HFFc6 (cell line): ENCODE measurements at regions not wholly inside any gene's neighbourhood (a gene's known extent, or its start where the extent isn't known, plus 50 kb on each side); places are given as distances from the start of the nearest gene placed in this dataset.

ENCODE experiments used
- DNase-seq: peaks from one replicate; pipeline ENCODE4 v3.0.0-alpha.2; 2018
- H3K27ac Mint-ChIP-seq: 2 replicates; pipeline ENCODE4 v1.8.0; 2020; ENCODE audit warnings: mild to moderate bottlenecking, mixed read lengths
- H3K27me3 Mint-ChIP-seq: 2 replicates; pipeline ENCODE4 v1.8.0; 2021; ENCODE audit warnings: mild to moderate bottlenecking, moderate library complexity, mixed read lengths; ENCODE audit not compliant: insufficient read depth
- H3K36me3 Mint-ChIP-seq: 2 replicates; pipeline ENCODE4 v1.8.0; 2021; ENCODE audit warnings: low read depth, mixed read lengths
- H3K4me1 Mint-ChIP-seq: 2 replicates; pipeline ENCODE4 v1.8.0; 2020; ENCODE audit warnings: low read depth, mixed read lengths
- H3K4me3 Mint-ChIP-seq: 2 replicates; pipeline ENCODE4 v1.8.0; 2020; ENCODE audit warnings: mild to moderate bottlenecking, moderate library complexity, mixed read lengths
- H3K9me3 Mint-ChIP-seq: 2 replicates; pipeline ENCODE4 v1.8.0; 2020; ENCODE audit warnings: mild to moderate bottlenecking, mixed read lengths
- CTCF ChIP-seq: fragments of 200-600 bp; sonication (generic); IDR thresholded peaks from 2 replicates; pipeline ENCODE4 v1.5.0; 2021; ENCODE audit warnings: antibody characterized with exemption, mild to moderate bottlenecking

- H3K4me3 Mint-ChIP-seq: no peak overlapping the region
- peaks cover 47% of the 10 kb centered on the region for H3K9me3 Mint-ChIP-seq
- no peaks in the 10 kb centered on the region for H3K4me1 Mint-ChIP-seq
- no peak overlapping the region for H3K27ac Mint-ChIP-seq
- H3K36me3 Mint-ChIP-seq: peaks cover 8% of the 10 kb centered on the region; the same call in 1 of the 2 replicates
- DNase-seq: no peak
- H3K27me3 Mint-ChIP-seq: no peaks in the 10 kb centered on the region
- TF ChIP-seq CTCF: no peak
Measured at GRCh38 chr6:167643223-167643622, 183.5 kb upstream of the AFDN start.

GRCh38 chr6:167643716-167644115 lies 183.0 kb upstream of the AFDN start:
- Mint-ChIP-seq H3K9me3 (peaks cover 48% of the 10 kb centered on the region), H3K36me3 (peaks cover 8% of the 10 kb centered on the region; the same call in 1 of the 2 replicates), H3K27ac (no peak overlapping the region), H3K27me3 (no peaks in the 10 kb centered on the region), H3K4me3 (no peak overlapping the region), H3K4me1 (no peaks in the 10 kb centered on the region)
- no peak for TF ChIP-seq CTCF
- no peak for DNase-seq

GRCh38 chr6:167644412-167645132 lies 182.1 kb upstream of the AFDN start:
- H3K4me3 Mint-ChIP-seq: no peak overlapping the region
- H3K27ac Mint-ChIP-seq: no peak overlapping the region
- H3K4me1 Mint-ChIP-seq: no peaks in the 10 kb centered on the region
- peaks cover 8% of the 10 kb centered on the region; the same call in 1 of the 2 replicates for H3K36me3 Mint-ChIP-seq
- H3K9me3 Mint-ChIP-seq: peaks cover 56% of the 10 kb centered on the region
- DNase-seq: no peak
- no peaks in the 10 kb centered on the region for H3K27me3 Mint-ChIP-seq
- no peak for TF ChIP-seq CTCF

- Mint-ChIP-seq H3K27ac (no peak overlapping the region), H3K36me3 (peaks cover 8% of the 10 kb centered on the region; the same call in 1 of the 2 replicates), H3K4me1 (no peaks in the 10 kb centered on the region), H3K27me3 (no peaks in the 10 kb centered on the region), H3K9me3 (peaks cover 59% of the 10 kb centered on the region), H3K4me3 (no peak overlapping the region)
- no peak for TF ChIP-seq CTCF
- DNase-seq: no peak
Measured at GRCh38 chr6:167645368-167645767, 181.3 kb upstream of the AFDN start.

- H3K4me3 Mint-ChIP-seq: no peak overlapping the region
- no peaks in the 10 kb centered on the region for H3K36me3 Mint-ChIP-seq
- no peak overlapping the region for H3K27ac Mint-ChIP-seq
- no peak for DNase-seq
- no peaks in the 10 kb centered on the region for H3K4me1 Mint-ChIP-seq
- TF ChIP-seq CTCF: no peak
- H3K27me3 Mint-ChIP-seq: no peaks in the 10 kb centered on the region
- H3K9me3 Mint-ChIP-seq: peaks cover 49% of the 10 kb centered on the region
Measured at GRCh38 chr6:167647306-167647705, 179.4 kb upstream of the AFDN start.
